ENCODE measurements at regions not wholly inside any gene's neighbourhood (a gene's known extent, or its start where the extent isn't known, plus 50 kb on each side); places are given as distances from the start of the nearest gene placed in this dataset.
"Not testable (repeated sequence)": the region's sequence is repeated elsewhere in the genome, so short reads cannot be mapped to it uniquely, and the experiment has no call there.

- Histone ChIP-seq H3K36me3 (replicated peaks in 1 of 2; ENCODE audit: control insufficient read depth in 1 of 2, insufficient read depth in 2 of 2, low read length in 2 of 2) (no peaks in the 10 kb centered on the region), H3K79me2 (ENCODE audit: insufficient read depth, low read length) (no peaks in the 10 kb centered on the region), H3K27me3 (ENCODE audit: control insufficient read depth in 2 of 2, insufficient read depth in 2 of 2, low read length in 2 of 2) (no peaks in the 10 kb centered on the region), H3K9ac (ENCODE audit: insufficient read depth, low read length, poor library complexity, severe bottlenecking) (no peak overlapping the region), H2AFZ (ENCODE audit: insufficient read depth, low read depth, low read length, poor library complexity, severe bottlenecking) (no peak overlapping the region), H3K27ac (ENCODE audit: low read depth in 1 of 2, low read length in 2 of 2) (no peak overlapping the region), H3K4me3 (replicated peaks in 1 of 3; ENCODE audit: low read depth in 2 of 3, low read length in 3 of 3) (no peak overlapping the region), H3K9me3 (replicated peaks in 1 of 2; ENCODE audit: control insufficient read depth in 1 of 2, insufficient read depth in 1 of 2, low read length in 2 of 2) (peaks cover 18 to 25% of the 10 kb centered on the region in 2 donors), H4K20me1 (ENCODE audit: insufficient read depth, low read length) (no peaks in the 10 kb centered on the region), H3K4me1 (ENCODE audit: control insufficient read depth in 1 of 2, insufficient read depth in 2 of 2, low read length in 2 of 2) (no peaks in the 10 kb centered on the region), H3K4me2 (replicated peaks; ENCODE audit: extremely low read depth, low read length, poor library complexity, severe bottlenecking) (no peak overlapping the region)
- H3K36me3 Mint-ChIP-seq, result no peaks in the 10 kb centered on the region
- no CpG with 5 or more reads among the region's 1 CpG for WGBS (ENCODE audit: insufficient coverage)
- no peak for DNase-seq
- H3K9me3 Mint-ChIP-seq, result peaks cover 9 to 32% (median 26%) of the 10 kb centered on the region in 7 donors
- H3K4me3 Mint-ChIP-seq, result no peak overlapping the region
- intact Hi-C loops (cut with micrococcal nuclease), result no loop called here
- no peak for TF ChIP-seq CTCF (IDR thresholded peaks at IDR 0.05)
- no peaks in the 10 kb centered on the region for H3K27me3 Mint-ChIP-seq (ENCODE audit: low read depth in 3 of 3)
- no peak overlapping the region for H3K27ac Mint-ChIP-seq
- H3K4me1 Mint-ChIP-seq, result no peaks in the 10 kb centered on the region
These were observed 372.9 kb upstream of the MAOA start for GRCh38 chrX:43283187-43283586.

DNA sequence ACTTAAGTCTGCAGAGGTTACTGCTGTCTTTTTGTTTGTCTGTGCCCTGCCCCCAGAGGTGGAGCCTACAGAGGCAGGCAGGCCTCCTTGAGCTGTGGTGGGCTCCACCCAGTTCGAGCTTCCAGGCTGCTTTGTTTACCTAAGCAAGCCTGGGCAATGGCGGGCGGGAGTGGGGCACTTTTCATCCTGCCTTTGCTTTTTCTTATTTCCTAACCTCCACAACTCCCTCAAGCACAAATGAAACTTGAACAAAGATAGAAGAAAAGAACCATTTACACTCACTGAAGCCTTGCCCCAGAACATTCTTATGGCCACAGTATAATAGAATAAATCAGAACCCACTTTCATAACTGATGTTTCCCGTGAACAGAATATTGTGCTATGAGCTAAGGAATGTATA lies 344.5 kb upstream of the MAOA start:
- intact Hi-C loops (cut with micrococcal nuclease); H3K27ac ChIP-seq (ENCODE audit: low read depth in 1 of 2, low read length in 2 of 2); H3K4me3 ChIP-seq (replicated peaks in 1 of 3; ENCODE audit: low read depth in 2 of 3, low read length in 3 of 3); H3K9me3 ChIP-seq (replicated peaks in 1 of 2; ENCODE audit: control insufficient read depth in 1 of 2, insufficient read depth in 1 of 2, low read length in 2 of 2); H3K36me3 ChIP-seq (replicated peaks in 1 of 2; ENCODE audit: control insufficient read depth in 1 of 2, insufficient read depth in 2 of 2, low read length in 2 of 2); H3K9ac ChIP-seq (ENCODE audit: insufficient read depth, low read length, poor library complexity, severe bottlenecking); H2AFZ ChIP-seq (ENCODE audit: insufficient read depth, low read depth, low read length, poor library complexity, severe bottlenecking); H3K36me3 Mint-ChIP-seq; H3K79me2 ChIP-seq (ENCODE audit: insufficient read depth, low read length); H3K27ac Mint-ChIP-seq; H3K4me1 ChIP-seq (ENCODE audit: control insufficient read depth in 1 of 2, insufficient read depth in 2 of 2, low read length in 2 of 2); DNase-seq; H3K4me1 Mint-ChIP-seq; H3K27me3 Mint-ChIP-seq (ENCODE audit: low read depth in 3 of 3); H3K4me2 ChIP-seq (replicated peaks; ENCODE audit: extremely low read depth, low read length, poor library complexity, severe bottlenecking); H3K9me3 Mint-ChIP-seq; H3K4me3 Mint-ChIP-seq; H4K20me1 ChIP-seq (ENCODE audit: insufficient read depth, low read length); H3K27me3 ChIP-seq (ENCODE audit: control insufficient read depth in 2 of 2, insufficient read depth in 2 of 2, low read length in 2 of 2): not testable (repeated sequence)
- WGBS (ENCODE audit: insufficient coverage), result no CpG with 5 or more reads among the region's 4 CpGs
